ENCODE measurements at regions not wholly inside any gene's neighbourhood (a gene's known extent, or its start where the extent isn't known, plus 50 kb on each side); places are given as distances from the start of the nearest gene placed in this dataset.

GRCh38 chr5:133895979-133896845, 72.2 kb downstream of the C5orf15 start:
- TF ChIP-seq POLR2A (IDR thresholded peaks at IDR 0.05) (no peak), CTCF (IDR thresholded peaks at IDR 0.05) (no peak)
- WGBS, 4 donors: 91 to 98% (median 95%) methylated on average over 5 to 7 of the region's 7 CpGs
- intact Hi-C loops (cut with DNase I): no loop called here

GRCh38 chr5:133894143-133894542, 74.3 kb downstream of the C5orf15 start:
- H3K4me1 ChIP-seq (replicated peaks in 1 of 2): no peaks in the 10 kb centered on the region
- no peak overlapping the region for H3K4me3 ChIP-seq
- H3K36me3 ChIP-seq (replicated peaks in 1 of 2): no peaks in the 10 kb centered on the region
- TF ChIP-seq CTCF (IDR thresholded peaks at IDR 0.05) (no peak), POLR2A (IDR thresholded peaks at IDR 0.05) (no peak)
- no peaks in the 10 kb centered on the region for H3K9me3 ChIP-seq (replicated peaks in 1 of 3)
- no peak overlapping the region for H3K27ac ChIP-seq
- intact Hi-C loops (cut with DNase I): no loop called here
- H3K27me3 ChIP-seq: no peaks in the 10 kb centered on the region
- 47 to 60% (median 55%) methylated on average over 5 of the region's 5 CpGs for WGBS, 4 donors
- DNase-seq: no peak

More at GRCh38 chr5:133895979-133896845, 72.2 kb downstream of the C5orf15 start:
- Histone ChIP-seq H3K4me1 (replicated peaks in 1 of 2) (no peaks in the 10 kb centered on the region), H3K27ac (no peak overlapping the region), H3K9me3 (replicated peaks in 1 of 3) (no peaks in the 10 kb centered on the region), H3K4me3 (no peak overlapping the region), H3K27me3 (no peaks in the 10 kb centered on the region), H3K36me3 (replicated peaks in 1 of 2) (no peaks in the 10 kb centered on the region)
- DNase-seq: no peak

GRCh38 chr5:133892774-133893173, 75.7 kb downstream of the C5orf15 start:
- Histone ChIP-seq H3K36me3 (replicated peaks in 1 of 2) (no peaks in the 10 kb centered on the region), H3K27ac (no peak overlapping the region), H3K9me3 (replicated peaks in 1 of 3) (no peaks in the 10 kb centered on the region), H3K4me1 (replicated peaks in 1 of 2) (no peaks in the 10 kb centered on the region), H3K27me3 (no peaks in the 10 kb centered on the region), H3K4me3 (no peak overlapping the region)
- no peak for DNase-seq
- 89 to 97% (median 92%) methylated on average over 3 of the region's 3 CpGs for WGBS, 4 donors
- TF ChIP-seq CTCF (IDR thresholded peaks at IDR 0.05) (no peak), POLR2A (IDR thresholded peaks at IDR 0.05) (no peak)
- intact Hi-C loops (cut with DNase I): no loop called here

- Histone ChIP-seq H3K4me3 (no peak overlapping the region), H3K27ac (no peak overlapping the region), H3K27me3 (no peaks in the 10 kb centered on the region), H3K9me3 (replicated peaks in 1 of 3) (no peaks in the 10 kb centered on the region), H3K4me1 (replicated peaks in 1 of 2) (no peaks in the 10 kb centered on the region), H3K36me3 (replicated peaks in 1 of 2) (no peaks in the 10 kb centered on the region)
- intact Hi-C loops (cut with DNase I): no loop called here
- no peak for DNase-seq
- WGBS, 4 donors: 97 to 100% methylated on average over 1 of the region's 1 CpG; no CpG with 5 or more reads in 2 of the 4 donors
- TF ChIP-seq POLR2A (IDR thresholded peaks at IDR 0.05): no peak
- no peak for TF ChIP-seq CTCF (IDR thresholded peaks at IDR 0.05)
Measured at GRCh38 chr5:133892306-133892705, 76.1 kb downstream of the C5orf15 start.

Measured in adrenal gland (tissue), 9 donors.